RKO (cell line): ENCODE measurements at regions not wholly inside any gene's neighbourhood (a gene's known extent, or its start where the extent isn't known, plus 50 kb on each side); places are given as distances from the start of the nearest gene placed in this dataset.

Source experiments
- DNase-seq: peaks from one replicate; pipeline ENCODE4 v3.0.0-alpha.2; 2016; ENCODE audit warnings: low spot score

- no peak for DNase-seq
These were observed 183.9 kb upstream of the MCHR2 start for GRCh38 chr6:100177956-100178355.

- DNase-seq: no peak
These were observed 183.1 kb upstream of the MCHR2 start for GRCh38 chr6:100176951-100177710.

DNA sequence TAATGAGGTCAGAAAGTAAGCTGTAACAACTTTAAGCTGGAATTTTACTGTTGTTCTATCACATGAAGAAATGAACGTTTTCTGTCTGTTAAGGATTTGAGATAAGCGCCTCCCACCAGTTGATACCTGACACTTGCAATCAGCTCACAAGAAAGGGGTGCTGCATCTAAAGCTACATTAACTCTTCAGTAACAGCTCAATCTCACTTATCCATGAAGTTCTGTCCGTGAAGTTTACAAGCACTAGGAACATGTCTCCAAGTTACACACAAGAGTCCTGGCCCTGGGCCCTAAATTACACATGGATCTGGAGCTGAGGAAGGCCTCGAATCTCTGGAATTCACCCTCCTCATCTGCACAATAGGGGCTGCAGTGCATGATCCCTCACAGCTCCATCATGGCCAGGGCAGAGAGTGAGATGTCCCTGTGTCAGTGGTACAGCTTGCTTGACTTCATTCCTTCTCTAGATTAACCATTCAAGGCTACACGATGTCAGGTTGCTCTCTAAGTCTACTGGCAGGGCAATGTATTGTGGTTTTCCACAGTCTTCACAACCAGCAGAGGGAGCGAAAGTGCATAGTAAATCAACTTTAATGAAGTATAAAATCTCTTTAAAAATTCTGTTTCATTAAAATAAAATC is 182.4 kb upstream of the MCHR2 start:
- peak; percentile 42 for DNase-seq

GRCh38 chr6:100175814-100176310 is 181.8 kb upstream of the MCHR2 start:
- DNase-seq: no peak

DNA sequence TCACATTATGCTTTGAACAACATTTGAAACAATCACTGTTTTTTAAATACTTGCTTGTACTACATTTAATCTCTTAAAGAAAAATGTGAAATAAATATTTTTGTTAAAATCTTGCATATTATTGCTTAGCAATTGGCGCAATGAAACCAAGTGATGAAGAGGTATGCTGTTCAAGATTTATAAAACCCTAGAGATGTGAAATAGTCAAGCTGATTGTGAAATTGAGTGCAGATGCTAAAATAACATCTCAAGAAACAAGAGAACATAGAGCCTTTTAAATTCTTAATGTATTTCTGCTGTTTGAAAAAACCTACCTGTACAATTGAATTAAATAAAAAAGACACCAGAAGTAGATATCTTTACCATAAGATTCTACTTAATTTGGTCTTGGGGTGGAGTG is 179.2 kb upstream of the MCHR2 start:
- no peak for DNase-seq

DNA sequence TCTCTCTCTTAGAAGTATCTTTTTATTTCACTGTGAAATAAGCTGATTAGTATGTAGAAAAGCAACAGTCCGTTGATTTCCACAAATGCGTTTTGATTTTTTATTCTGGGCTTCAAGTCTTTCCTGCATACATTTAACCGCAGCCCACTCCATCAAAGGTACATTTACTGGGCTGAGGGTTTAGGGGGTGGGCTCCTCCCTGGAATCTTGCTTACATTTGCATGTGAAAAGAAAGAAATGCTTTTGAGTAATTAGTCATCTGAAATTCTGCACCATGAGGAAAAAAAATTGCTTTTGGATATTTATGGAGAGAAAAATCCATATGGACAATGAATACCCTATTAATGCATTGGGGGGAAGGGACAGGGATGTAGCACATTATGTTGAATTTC is 178.3 kb upstream of the MCHR2 start:
- DNase-seq: no peak

- no peak for DNase-seq
These were observed 177.7 kb upstream of the MCHR2 start for GRCh38 chr6:100171533-100172321.

DNA sequence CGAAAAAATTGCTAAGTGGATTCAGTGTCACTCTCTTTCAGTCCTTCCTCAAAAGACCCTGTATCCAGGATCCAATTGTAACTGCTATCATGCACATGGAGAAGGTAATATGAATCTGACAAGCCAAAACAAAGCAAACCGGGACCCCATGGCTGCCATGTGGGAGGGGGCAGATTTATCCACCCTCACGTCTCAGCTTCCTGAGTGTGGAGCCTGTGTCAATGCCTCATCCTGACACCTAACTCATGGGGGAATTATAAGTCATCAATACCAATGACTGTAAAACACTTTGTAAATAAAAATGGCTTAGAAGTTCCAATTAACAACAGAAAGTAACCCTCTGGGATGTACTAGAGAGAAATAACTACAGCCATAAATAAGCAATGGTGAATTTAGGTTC is 174.1 kb upstream of the MCHR2 start:
- DNase-seq: no peak

DNA sequence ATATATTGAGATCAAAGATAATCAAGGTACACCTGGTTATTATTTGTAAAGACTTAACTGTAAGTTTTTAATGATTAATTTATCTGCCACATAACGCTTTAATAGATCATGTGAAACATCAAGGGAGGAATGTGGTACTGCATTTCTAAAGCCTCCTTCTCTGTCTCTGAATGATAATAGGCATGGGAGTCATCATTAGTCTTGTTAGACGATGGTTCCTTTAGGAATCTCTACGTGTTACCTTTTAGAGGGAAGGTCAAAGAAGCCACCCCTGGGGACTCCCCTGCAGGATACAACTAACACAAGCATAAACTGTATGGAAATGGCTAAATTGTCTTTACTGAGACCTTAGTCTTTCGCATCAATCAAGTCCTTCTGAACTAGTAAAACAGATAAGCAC is 173.6 kb upstream of the MCHR2 start:
- DNase-seq: no peak

DNA sequence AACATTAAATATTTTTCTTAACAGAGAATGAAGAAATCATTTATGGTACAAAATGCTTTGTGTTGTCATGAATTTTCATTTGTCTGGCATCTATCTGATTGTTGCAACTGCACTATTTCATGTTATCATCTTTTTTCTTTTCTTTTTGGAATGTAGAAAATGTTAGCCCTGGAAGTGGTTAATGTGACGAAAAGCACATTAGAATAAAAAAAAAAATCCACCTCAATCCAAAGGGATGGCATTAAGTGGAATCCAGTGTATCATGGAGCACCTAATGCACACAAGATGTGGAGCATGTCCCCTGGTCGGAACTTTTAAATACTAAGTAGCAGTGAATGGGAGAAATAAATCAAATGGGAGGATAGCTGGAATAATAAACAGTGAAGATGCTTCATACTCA is 172.9 kb upstream of the MCHR2 start:
- DNase-seq: no peak

GRCh38 chr6:100165442-100165841 is 171.4 kb upstream of the MCHR2 start:
- DNase-seq: no peak

DNA sequence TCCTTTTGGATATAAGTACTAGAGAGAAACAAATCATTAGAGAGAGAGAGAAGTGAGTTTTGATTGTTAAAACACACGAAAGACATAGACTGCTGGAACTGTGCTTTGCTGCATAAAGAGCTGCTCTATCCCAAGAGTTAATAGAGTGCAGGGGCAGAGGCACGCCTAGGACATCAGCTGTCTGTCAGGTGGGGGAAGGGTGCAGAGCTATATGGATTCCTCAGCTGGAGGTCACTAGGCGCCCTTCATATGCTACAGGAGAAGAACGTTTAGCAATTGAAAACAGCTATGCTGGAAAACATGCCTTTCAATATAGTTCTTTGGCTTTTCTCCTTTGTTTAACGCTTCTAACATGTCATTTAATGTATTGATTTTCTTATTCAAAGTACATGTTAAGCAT is 169.0 kb upstream of the MCHR2 start:
- no peak for DNase-seq

DNA sequence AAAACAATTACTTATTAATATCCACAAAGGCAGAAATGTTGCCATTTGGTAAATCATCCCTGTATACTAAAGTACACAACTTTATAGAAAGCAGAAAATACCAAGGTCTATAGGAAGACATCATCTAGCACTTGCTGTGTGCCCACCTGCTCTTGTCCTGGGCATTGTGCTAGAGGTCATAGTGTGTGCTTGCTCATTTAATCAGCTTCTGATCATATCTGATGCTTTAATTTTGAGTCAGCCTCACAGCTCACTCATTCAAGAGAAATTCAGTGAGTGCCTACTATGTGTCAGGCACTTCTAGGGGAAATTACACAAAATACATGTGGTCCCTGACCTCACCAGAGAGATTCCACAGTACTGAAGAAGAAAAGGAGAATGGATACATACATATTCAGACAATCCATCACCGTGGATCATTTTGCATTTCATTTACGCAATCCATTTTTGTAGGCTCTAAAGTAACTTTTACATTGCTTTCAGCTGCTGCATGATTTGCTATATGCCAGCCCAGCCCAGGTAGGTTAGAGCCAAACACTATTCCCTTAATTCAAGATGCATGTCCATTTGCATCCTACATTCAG is 167.9 kb upstream of the MCHR2 start:
- peak; percentile 3 for DNase-seq

DNA sequence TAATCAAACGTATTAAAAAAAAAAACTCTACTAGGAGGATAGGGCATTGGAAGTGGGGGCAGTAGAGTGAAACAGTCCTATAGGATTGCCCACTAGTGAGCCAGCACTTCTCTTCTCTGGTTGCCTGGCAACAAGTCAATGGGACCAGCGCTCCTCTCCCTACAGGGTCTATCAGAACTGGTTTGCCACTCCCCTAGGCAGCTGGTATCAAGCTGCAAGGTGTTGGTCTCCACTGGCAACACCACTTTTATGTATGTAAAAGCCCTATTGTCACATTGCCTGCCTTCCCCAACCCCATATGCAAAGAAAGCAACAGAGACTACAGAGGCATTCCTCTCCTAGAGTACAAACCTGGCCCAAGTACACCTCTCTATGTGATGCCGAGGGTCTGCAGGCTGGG is 166.9 kb upstream of the MCHR2 start:
- DNase-seq: no peak

GRCh38 chr6:100155141-100155540 is 161.1 kb upstream of the MCHR2 start:
- DNase-seq: no peak

GRCh38 chr6:100153636-100154275 is 159.7 kb upstream of the MCHR2 start:
- DNase-seq: no peak

- DNase-seq: no peak
These were observed 158.2 kb upstream of the MCHR2 start for GRCh38 chr6:100152201-100152600.

GRCh38 chr6:100144991-100145390 is 151.0 kb upstream of the MCHR2 start:
- no peak for DNase-seq

DNA sequence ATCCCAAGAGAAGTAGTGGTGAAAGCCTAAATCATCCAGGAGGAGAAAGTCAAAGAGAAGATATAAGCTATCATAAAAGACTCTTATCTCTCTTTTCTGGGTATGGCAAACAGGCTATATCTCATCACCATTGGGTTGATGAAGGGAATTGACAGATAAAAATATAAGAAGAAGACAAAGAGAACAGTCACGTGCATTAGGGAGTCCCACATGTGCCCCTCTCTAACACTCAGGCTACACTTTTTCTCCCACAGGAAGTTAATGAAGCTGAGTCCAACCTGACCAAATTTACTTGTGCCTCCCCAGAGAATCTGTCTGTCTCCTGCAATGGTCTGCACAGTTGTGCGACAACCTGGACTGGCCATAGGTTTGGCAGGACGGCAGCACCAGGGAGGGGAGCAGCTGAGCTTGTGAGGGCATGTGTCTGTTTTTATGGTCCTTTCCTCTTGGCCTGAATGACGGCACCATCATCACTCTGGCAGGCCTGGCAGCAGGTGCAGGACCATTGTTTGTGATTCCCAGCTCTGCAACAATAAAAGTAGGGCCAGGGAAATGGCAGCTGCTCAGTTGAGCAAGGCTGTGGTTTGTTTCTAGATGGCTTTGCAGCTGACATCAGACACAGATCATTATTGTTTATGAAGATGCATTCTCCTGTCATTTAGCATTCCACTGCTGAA is 144.5 kb upstream of the MCHR2 start:
- DNase-seq: no peak

GRCh38 chr6:100137759-100138158 is 143.7 kb upstream of the MCHR2 start:
- DNase-seq: no peak

- DNase-seq: no peak
These were observed 142.6 kb upstream of the MCHR2 start for GRCh38 chr6:100136590-100136989.

DNA sequence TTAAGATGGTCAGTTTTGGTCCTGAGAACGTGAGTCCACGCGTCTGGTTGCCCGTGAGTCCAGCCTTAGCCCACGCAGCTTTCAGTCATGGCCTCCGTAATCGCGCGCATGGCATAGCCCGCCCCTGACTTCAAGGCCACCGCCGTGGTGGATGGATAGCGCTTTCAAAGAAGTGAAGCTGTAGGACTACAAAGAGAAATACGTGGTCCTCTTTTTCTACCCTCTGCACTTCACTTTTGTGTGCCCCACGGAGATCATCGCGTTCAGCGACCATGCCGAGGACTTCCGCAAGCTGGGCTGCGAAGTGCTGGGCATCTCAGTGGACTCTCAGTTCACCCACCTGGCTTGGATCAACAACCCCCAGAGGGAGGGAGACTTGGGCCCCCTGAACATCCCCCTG is 142.0 kb upstream of the MCHR2 start:
- no peak for DNase-seq
